ENCODE measurements at regions not wholly inside any gene's neighbourhood (a gene's known extent, or its start where the extent isn't known, plus 50 kb on each side); places are given as distances from the start of the nearest gene placed in this dataset.

DNA sequence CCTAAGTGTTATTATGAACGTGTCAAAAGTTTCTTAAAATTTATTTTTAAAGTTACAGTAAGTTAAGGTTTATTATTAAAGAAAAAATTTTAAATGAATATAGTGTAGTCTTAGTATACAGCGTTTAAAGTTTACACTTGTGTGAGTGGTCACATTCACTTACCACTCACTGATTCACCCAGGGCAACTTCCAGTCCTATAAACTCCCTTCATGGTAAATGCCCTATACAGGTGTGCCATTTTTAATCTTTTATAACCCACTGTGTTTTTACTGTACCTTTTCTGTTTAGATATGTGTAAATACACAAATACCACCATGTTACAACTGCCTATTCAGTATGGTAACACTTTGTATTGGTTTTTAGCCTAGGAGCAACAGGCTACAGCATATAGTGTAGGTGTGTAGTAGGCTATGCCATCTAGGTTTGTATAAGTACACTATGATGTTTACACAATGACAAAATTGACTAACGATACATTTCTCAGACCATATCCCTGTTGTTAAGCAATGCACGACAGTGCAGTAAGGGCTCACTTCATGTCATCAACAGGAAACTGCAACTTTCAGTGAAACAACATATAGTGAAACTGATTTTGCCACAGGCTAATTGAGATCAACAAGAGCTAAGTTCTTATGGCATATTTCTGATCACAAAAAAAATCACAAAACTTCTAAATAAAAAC lies 112.0 kb upstream of the TMCC3 start:
- H3K4me1 Mint-ChIP-seq (ENCODE audit: low read depth, unreplicated experiment), result peaks cover 22% of the 10 kb centered on the region
- TF ChIP-seq, protein P1, sequence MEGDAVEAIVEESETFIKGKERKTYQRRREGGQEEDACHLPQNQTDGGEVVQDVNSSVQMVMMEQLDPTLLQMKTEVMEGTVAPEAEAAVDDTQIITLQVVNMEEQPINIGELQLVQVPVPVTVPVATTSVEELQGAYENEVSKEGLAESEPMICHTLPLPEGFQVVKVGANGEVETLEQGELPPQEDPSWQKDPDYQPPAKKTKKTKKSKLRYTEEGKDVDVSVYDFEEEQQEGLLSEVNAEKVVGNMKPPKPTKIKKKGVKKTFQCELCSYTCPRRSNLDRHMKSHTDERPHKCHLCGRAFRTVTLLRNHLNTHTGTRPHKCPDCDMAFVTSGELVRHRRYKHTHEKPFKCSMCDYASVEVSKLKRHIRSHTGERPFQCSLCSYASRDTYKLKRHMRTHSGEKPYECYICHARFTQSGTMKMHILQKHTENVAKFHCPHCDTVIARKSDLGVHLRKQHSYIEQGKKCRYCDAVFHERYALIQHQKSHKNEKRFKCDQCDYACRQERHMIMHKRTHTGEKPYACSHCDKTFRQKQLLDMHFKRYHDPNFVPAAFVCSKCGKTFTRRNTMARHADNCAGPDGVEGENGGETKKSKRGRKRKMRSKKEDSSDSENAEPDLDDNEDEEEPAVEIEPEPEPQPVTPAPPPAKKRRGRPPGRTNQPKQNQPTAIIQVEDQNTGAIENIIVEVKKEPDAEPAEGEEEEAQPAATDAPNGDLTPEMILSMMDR (IDR thresholded peaks at IDR 0.05; ENCODE audit: unreplicated experiment), result no peak
- no peak for DNase-seq
- H3K4me3 Mint-ChIP-seq (ENCODE audit: low read depth, unreplicated experiment), result no peak overlapping the region
- H3K27me3 Mint-ChIP-seq (ENCODE audit: unreplicated experiment), result no peaks in the 10 kb centered on the region
- intact Hi-C loops (cut with micrococcal nuclease; ENCODE audit: unreplicated experiment), result loop anchor here (5.0 to 10.0 kb wide), 4 partner anchors 112 to 618 kb away; partner anchors contain the start of gene PLXNC1
- H3K36me3 Mint-ChIP-seq (ENCODE audit: insufficient read depth, unreplicated experiment), result peaks cover 10% of the 10 kb centered on the region
- no peaks in the 10 kb centered on the region for H3K9me3 Mint-ChIP-seq (ENCODE audit: low read depth, unreplicated experiment)
- CTCF ChIA-PET, result interaction anchor here (0.7 to 1.5 kb wide), 2 partner anchors 11 to 113 kb away, joined by 3 to 5 read pairs; no protein-coding TSS in a partner anchor
- peak overlapping the region; percentile 66 for H3K27ac Mint-ChIP-seq (ENCODE audit: unreplicated experiment)
- BruUV-seq (replicated peaks), result no TSS peak

DNA sequence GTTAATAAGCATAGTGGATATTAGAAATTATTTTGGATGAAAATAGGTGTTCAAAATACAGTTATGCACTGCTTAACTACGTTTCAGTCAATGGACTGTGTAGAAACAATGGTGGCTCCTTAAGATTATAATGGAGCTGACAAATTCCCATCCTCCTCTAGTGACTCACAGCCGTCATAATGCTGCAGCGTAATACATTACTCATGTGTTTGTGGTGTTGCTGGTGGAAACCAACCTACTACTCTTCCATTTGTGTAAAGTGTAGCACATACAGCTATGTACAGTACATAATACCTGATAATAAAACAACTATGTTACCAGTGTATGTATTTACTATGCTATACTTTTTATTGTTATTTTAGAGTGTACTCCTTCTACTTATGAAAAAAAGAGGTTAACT lies 111.2 kb upstream of the TMCC3 start:
- no peak overlapping the region for H3K4me3 Mint-ChIP-seq (ENCODE audit: low read depth, unreplicated experiment)
- H3K36me3 Mint-ChIP-seq (ENCODE audit: insufficient read depth, unreplicated experiment), result peaks cover 10% of the 10 kb centered on the region
- H3K27ac Mint-ChIP-seq (ENCODE audit: unreplicated experiment), result peak overlapping the region; percentile 21
- TF ChIP-seq, protein P1 (IDR thresholded peaks at IDR 0.05; ENCODE audit: unreplicated experiment), result no peak
- CTCF ChIA-PET, result interaction anchor here (0.6 to 1.5 kb wide), 4 partner anchors 17 to 213 kb away, joined by 3 to 8 read pairs (median 4); no protein-coding TSS in a partner anchor
- intact Hi-C loops (cut with micrococcal nuclease; ENCODE audit: unreplicated experiment), result loop anchor here (5.0 to 10.0 kb wide), 4 partner anchors 113 to 617 kb away; partner anchors contain the start of gene PLXNC1
- peak; percentile 47 for DNase-seq
- BruUV-seq (replicated peaks), result no TSS peak
- H3K27me3 Mint-ChIP-seq (ENCODE audit: unreplicated experiment), result no peaks in the 10 kb centered on the region
- no peaks in the 10 kb centered on the region for H3K9me3 Mint-ChIP-seq (ENCODE audit: low read depth, unreplicated experiment)
- peaks cover 22% of the 10 kb centered on the region for H3K4me1 Mint-ChIP-seq (ENCODE audit: low read depth, unreplicated experiment)

DNA sequence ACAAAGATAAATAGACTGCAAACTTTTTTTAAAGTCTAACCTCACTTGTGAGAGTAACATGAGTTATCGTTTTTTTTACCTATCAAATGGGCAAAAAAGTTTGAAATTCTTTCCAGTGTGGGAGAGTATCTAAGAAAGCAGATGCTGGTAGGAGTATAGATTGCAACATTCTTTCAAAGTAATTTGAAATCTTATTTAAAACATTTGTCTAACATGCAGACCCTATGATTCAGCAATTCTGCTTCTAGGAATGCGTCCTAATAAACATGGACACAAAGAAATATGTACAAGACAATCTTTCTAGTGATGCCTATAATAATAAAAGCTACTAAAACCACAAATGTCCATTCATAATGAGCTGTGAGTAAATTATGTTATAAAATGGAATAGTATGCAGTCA lies 110.4 kb upstream of the TMCC3 start:
- no TSS peak for BruUV-seq (replicated peaks)
- CTCF ChIA-PET, result interaction anchor here (1.2 kb wide), 1 partner anchor 212 kb away, joined by 3 read pairs; no protein-coding TSS in a partner anchor

DNA sequence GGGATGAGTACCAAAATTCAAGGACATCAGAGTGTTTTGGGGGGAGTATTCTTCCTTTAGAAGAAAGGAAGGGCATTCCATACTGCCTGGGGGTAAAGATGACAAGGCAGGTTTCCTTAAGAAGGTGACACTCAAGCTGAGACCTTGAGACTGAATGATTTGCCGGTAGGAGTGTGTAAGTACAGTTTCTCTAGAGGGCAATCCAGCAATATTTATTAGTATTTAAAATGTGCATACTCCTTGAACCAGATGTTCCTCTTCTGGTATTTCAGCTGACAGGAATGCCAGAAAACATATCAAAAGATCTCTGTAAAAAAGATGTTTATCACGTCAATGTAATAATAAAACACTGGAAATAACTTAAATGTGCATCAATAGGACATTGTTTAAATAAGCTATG lies 106.4 kb upstream of the TMCC3 start:
- H3K27ac Mint-ChIP-seq (ENCODE audit: unreplicated experiment), result no peak overlapping the region
- BruUV-seq (replicated peaks), result no TSS peak
- no peaks in the 10 kb centered on the region for H3K9me3 Mint-ChIP-seq (ENCODE audit: low read depth, unreplicated experiment)
- H3K36me3 Mint-ChIP-seq (ENCODE audit: insufficient read depth, unreplicated experiment), result peaks cover 5% of the 10 kb centered on the region
- DNase-seq, result no peak
- TF ChIP-seq, protein P1 (IDR thresholded peaks at IDR 0.05; ENCODE audit: unreplicated experiment), result no peak
- intact Hi-C loops (cut with micrococcal nuclease; ENCODE audit: unreplicated experiment), result no loop called here
- H3K27me3 Mint-ChIP-seq (ENCODE audit: unreplicated experiment), result peaks cover 25% of the 10 kb centered on the region
- CTCF ChIA-PET, result no interaction called here
- H3K4me1 Mint-ChIP-seq (ENCODE audit: low read depth, unreplicated experiment), result no peaks in the 10 kb centered on the region
- no peak overlapping the region for H3K4me3 Mint-ChIP-seq (ENCODE audit: low read depth, unreplicated experiment)

More for the DNA sequence above, 110.4 kb upstream of the TMCC3 start:
- H3K4me1 Mint-ChIP-seq (ENCODE audit: low read depth, unreplicated experiment), result peaks cover 22% of the 10 kb centered on the region
- H3K36me3 Mint-ChIP-seq (ENCODE audit: insufficient read depth, unreplicated experiment), result peaks cover 10% of the 10 kb centered on the region
- no peaks in the 10 kb centered on the region for H3K27me3 Mint-ChIP-seq (ENCODE audit: unreplicated experiment)
- no peak for DNase-seq
- TF ChIP-seq, protein P1 (IDR thresholded peaks at IDR 0.05; ENCODE audit: unreplicated experiment), result no peak
- intact Hi-C loops (cut with micrococcal nuclease; ENCODE audit: unreplicated experiment), result loop anchor here (5.0 to 10.0 kb wide), 4 partner anchors 114 to 616 kb away; partner anchors contain the start of gene PLXNC1
- no peak overlapping the region for H3K4me3 Mint-ChIP-seq (ENCODE audit: low read depth, unreplicated experiment)
- H3K27ac Mint-ChIP-seq (ENCODE audit: unreplicated experiment), result no peak overlapping the region
- H3K9me3 Mint-ChIP-seq (ENCODE audit: low read depth, unreplicated experiment), result no peaks in the 10 kb centered on the region

All from Calu3 (cell line).